H9 (cell line): ENCODE measurements at regions not wholly inside any gene's neighbourhood (a gene's known extent, or its start where the extent isn't known, plus 50 kb on each side); places are given as distances from the start of the nearest gene placed in this dataset.

Source experiments
- DNase-seq: peaks from one replicate; pipeline ENCODE4 v3.0.0-alpha.2; 2017
- H2AFZ ChIP-seq: one replicate; pipeline ENCODE4 v1.6.1; 2013; ENCODE audit warnings: mild to moderate bottlenecking, low read length, control low read depth, moderate library complexity
- H2AK5ac ChIP-seq: 2 replicates; pipeline ENCODE4 v1.6.1; 2013; ENCODE audit warnings: low read length, control low read depth, mixed read lengths; ENCODE audit not compliant: insufficient read length
- H2BK120ac ChIP-seq: one replicate; pipeline ENCODE4 v1.6.1; 2013; ENCODE audit warnings: low read depth, mild to moderate bottlenecking, low read length, control low read depth, inconsistent platforms; ENCODE audit not compliant: poor library complexity, severe bottlenecking
- H2BK12ac ChIP-seq: 2 replicates; pipeline ENCODE4 v1.6.1; 2013; ENCODE audit warnings: low read length, control low read depth, mixed read lengths, low read depth; ENCODE audit not compliant: insufficient read length
- H2BK15ac ChIP-seq: 2 replicates; pipeline ENCODE4 v1.6.1; 2013; ENCODE audit warnings: low read depth, low read length, control low read depth
- H2BK20ac ChIP-seq: one replicate; pipeline ENCODE4 v1.6.1; 2013; ENCODE audit warnings: low read depth, mild to moderate bottlenecking, low read length, control low read depth, inconsistent platforms; ENCODE audit not compliant: poor library complexity, severe bottlenecking
- H2BK5ac ChIP-seq: 2 replicates; pipeline ENCODE4 v1.6.1; 2013; ENCODE audit warnings: low read length, control low read depth, mixed read lengths; ENCODE audit not compliant: insufficient read length
- H3K14ac ChIP-seq: 2 replicates; pipeline ENCODE4 v1.6.1; 2013; ENCODE audit warnings: low read length, control low read depth; ENCODE audit not compliant: insufficient read depth
- H3K18ac ChIP-seq: 2 replicates; pipeline ENCODE4 v1.6.1; 2013; ENCODE audit warnings: low read depth, mild to moderate bottlenecking, mixed read lengths, low read length, control low read depth; ENCODE audit not compliant: insufficient read length
- H3K23ac ChIP-seq: 2 replicates; pipeline ENCODE4 v1.6.1; 2013; ENCODE audit warnings: low read length, control low read depth, mixed read lengths, low read depth; ENCODE audit not compliant: insufficient read length
- H3K23me2 ChIP-seq: 2 replicates; pipeline ENCODE4 v1.6.1; 2013; ENCODE audit warnings: low read depth, mild to moderate bottlenecking, mixed read lengths, low read length, control low read depth; ENCODE audit not compliant: insufficient read length, poor library complexity, severe bottlenecking
- H3K27ac ChIP-seq: 2 replicates; pipeline ENCODE4 v1.5.1; 2013; ENCODE audit warnings: low read length, control low read depth, mixed read lengths, low read depth; ENCODE audit not compliant: insufficient read length
- H3K27me3 ChIP-seq: 2 replicates; pipeline ENCODE4 v1.6.1; 2013; ENCODE audit warnings: low read length, control low read depth, inconsistent platforms; ENCODE audit not compliant: insufficient read depth
- H3K4ac ChIP-seq: 2 replicates; pipeline ENCODE4 v1.6.1; 2013; ENCODE audit warnings: low read depth, mild to moderate bottlenecking, control low read depth, inconsistent platforms, low read length, moderate library complexity
- H3K4me1 ChIP-seq: 2 replicates; pipeline ENCODE4 v1.6.1; 2013; ENCODE audit warnings: low read length, control low read depth, inconsistent platforms; ENCODE audit not compliant: insufficient read depth
- H3K4me2 ChIP-seq: 2 replicates; pipeline ENCODE4 v1.6.1; 2013; ENCODE audit warnings: low read length, control low read depth, mixed read lengths; ENCODE audit not compliant: insufficient read length, insufficient read depth
- H3K56ac ChIP-seq: 2 replicates; pipeline ENCODE4 v1.6.1; 2013; ENCODE audit warnings: low read depth, mild to moderate bottlenecking, mixed read lengths, low read length, control low read depth; ENCODE audit not compliant: insufficient read length
- H3K79me1 ChIP-seq: 2 replicates; pipeline ENCODE4 v1.6.1; 2013; ENCODE audit warnings: low read depth, mild to moderate bottlenecking, moderate library complexity, low read length, control low read depth, inconsistent platforms; ENCODE audit not compliant: insufficient read depth, poor library complexity, severe bottlenecking
- H3K79me2 ChIP-seq: 2 replicates; pipeline ENCODE4 v1.6.1; 2013; ENCODE audit warnings: low read length, control low read depth, inconsistent platforms; ENCODE audit not compliant: insufficient read depth
- H3K9ac ChIP-seq: 2 replicates; pipeline ENCODE4 v1.6.1; 2013; ENCODE audit warnings: low read length, control low read depth, mixed read lengths; ENCODE audit not compliant: insufficient read length; ENCODE audit errors: extremely low read depth
- H3K9me3 ChIP-seq: one replicate; pipeline ENCODE4 v1.6.1; 2013; ENCODE audit warnings: low read depth, low read length, inconsistent platforms; ENCODE audit not compliant: control insufficient read depth
- H3T11ph ChIP-seq: one replicate; pipeline ENCODE4 v1.6.1; 2013; ENCODE audit warnings: mild to moderate bottlenecking, low read length, control low read depth, inconsistent platforms
- H4K20me1 ChIP-seq: one replicate; pipeline ENCODE4 v1.6.1; 2013; ENCODE audit not compliant: control insufficient read depth, insufficient read length, insufficient read depth
- H4K5ac ChIP-seq: 2 replicates; pipeline ENCODE4 v1.6.1; 2013; ENCODE audit warnings: low read depth, mild to moderate bottlenecking, mixed read lengths, low read length, control low read depth; ENCODE audit not compliant: insufficient read length
- H4K8ac ChIP-seq: replicated peaks from 2 replicates; pipeline ENCODE4 v1.6.1; 2013; ENCODE audit warnings: low read length, control low read depth, mixed read lengths, low read depth; ENCODE audit not compliant: insufficient read length
- H4K91ac ChIP-seq: 2 replicates; pipeline ENCODE4 v1.6.1; 2013; ENCODE audit warnings: low read depth, mild to moderate bottlenecking, moderate library complexity, mixed read lengths, low read length, control low read depth; ENCODE audit not compliant: insufficient read length
- H3K27ac Mint-ChIP-seq, 3 experiments: 2 replicates in 2 of 3; 3 replicates in 1 of 3; pipeline ENCODE4 v1.8.0; 2020 to 2021; ENCODE audit warnings: mixed read lengths in 3 of 3, mild to moderate bottlenecking in 1 of 3, moderate library complexity in 1 of 3
- H3K27me3 Mint-ChIP-seq: 2 replicates; pipeline ENCODE4 v1.8.0; 2021; ENCODE audit warnings: low read depth, mild to moderate bottlenecking, moderate library complexity, mixed read lengths
- H3K36me3 Mint-ChIP-seq, 3 experiments: 2 replicates in 2 of 3; 3 replicates in 1 of 3; pipeline ENCODE4 v1.8.0; 2020 to 2021; ENCODE audit warnings: low read depth in 3 of 3, mixed read lengths in 3 of 3; ENCODE audit not compliant: insufficient read depth in 1 of 3
- H3K4me1 Mint-ChIP-seq, 2 experiments: 2 replicates each; pipeline ENCODE4 v1.8.0; 2020; ENCODE audit warnings: mixed read lengths in 2 of 2
- H3K4me3 Mint-ChIP-seq, 2 experiments: 2 replicates in 1 of 2; 3 replicates in 1 of 2; pipeline ENCODE4 v1.8.0; 2020 to 2021; ENCODE audit warnings: mild to moderate bottlenecking in 2 of 2, mixed read lengths in 2 of 2, moderate library complexity in 1 of 2
- H3K9me3 Mint-ChIP-seq, 2 experiments: 2 replicates in 1 of 2; 3 replicates in 1 of 2; pipeline ENCODE4 v1.8.0; 2020; ENCODE audit warnings: mild to moderate bottlenecking in 2 of 2, mixed read lengths in 2 of 2, moderate library complexity in 1 of 2
- WGBS: extraction: QIAGEN DNeasy Blood & Tissue Kit; methylation state at CpG from one replicate; pipeline ENCODE4 v1.1.7; 2013; ENCODE audit warnings: missing lambda C conversion rate, low lambda C conversion rate, mixed read lengths; ENCODE audit not compliant: insufficient read length; ENCODE audit errors: extremely low coverage; 5-methylcytosine and 5-hydroxymethylcytosine counted together
- TF ChIP-seq, protein P1 (sequence below): fragments of 200-600 bp; sonication (generic); conservative IDR thresholded peaks from 3 replicates; pipeline ENCODE4 v1.8.0; 2021; ENCODE audit warnings: antibody characterized with exemption, mild to moderate bottlenecking

DNA sequence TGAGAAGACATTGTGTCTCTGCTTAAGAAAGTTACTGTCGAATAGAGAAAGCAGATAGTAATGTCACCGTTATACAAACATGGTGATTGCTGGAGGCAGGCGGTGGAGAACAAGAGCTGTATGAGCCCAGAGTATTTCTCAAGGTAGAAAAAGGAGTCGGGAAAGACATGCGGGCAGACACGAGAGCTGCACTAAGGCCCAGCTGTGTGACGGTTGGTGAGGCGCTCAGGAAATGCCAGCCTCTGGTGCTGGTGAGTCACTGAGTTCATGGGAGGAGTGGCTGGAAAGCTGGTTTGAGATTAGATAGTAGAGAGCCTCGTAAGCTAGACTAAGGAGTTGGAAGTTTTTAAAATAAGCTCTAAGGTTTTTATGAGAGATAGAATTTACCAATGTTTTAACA, 390.9 kb upstream of the TRIB2 start:
- Histone ChIP-seq H3K79me2 (no peaks in the 10 kb centered on the region), H4K91ac (no peak overlapping the region), H3K23ac (no peak overlapping the region), H3K79me1 (no peaks in the 10 kb centered on the region), H3K14ac (no peak overlapping the region), H3K18ac (no peak overlapping the region), H2BK120ac (no peak overlapping the region), H3K9ac (no peak overlapping the region), H2BK20ac (no peak overlapping the region), H2BK5ac (no peak overlapping the region), H4K8ac (no peak overlapping the region), H2BK15ac (no peak overlapping the region), H3T11ph (no peak overlapping the region), H2BK12ac (no peak overlapping the region), H3K4ac (no peak overlapping the region), H2AFZ (no peak overlapping the region), H3K9me3 (no peaks in the 10 kb centered on the region), H2AK5ac (no peak overlapping the region), H3K27ac (no peak overlapping the region), H3K23me2 (no peaks in the 10 kb centered on the region), H4K20me1 (no peaks in the 10 kb centered on the region), H4K5ac (no peak overlapping the region), H3K56ac (no peak overlapping the region), H3K4me1 (no peaks in the 10 kb centered on the region), H3K27me3 (no peaks in the 10 kb centered on the region), H3K4me2 (no peak overlapping the region)
- Mint-ChIP-seq H3K4me3 (no peak overlapping the region), H3K27ac (no peak overlapping the region), H3K9me3 (no peaks in the 10 kb centered on the region), H3K27me3 (peaks cover 2% of the 10 kb centered on the region), H3K4me1 (peaks cover 0 to 4% of the 10 kb centered on the region in 2 experiments; a peak in 1 of 4 replicates), H3K36me3 (peaks cover 0 to 2% (median 0%) of the 10 kb centered on the region in 3 experiments; a peak in 1 of 7 replicates)
- TF ChIP-seq, protein P1, sequence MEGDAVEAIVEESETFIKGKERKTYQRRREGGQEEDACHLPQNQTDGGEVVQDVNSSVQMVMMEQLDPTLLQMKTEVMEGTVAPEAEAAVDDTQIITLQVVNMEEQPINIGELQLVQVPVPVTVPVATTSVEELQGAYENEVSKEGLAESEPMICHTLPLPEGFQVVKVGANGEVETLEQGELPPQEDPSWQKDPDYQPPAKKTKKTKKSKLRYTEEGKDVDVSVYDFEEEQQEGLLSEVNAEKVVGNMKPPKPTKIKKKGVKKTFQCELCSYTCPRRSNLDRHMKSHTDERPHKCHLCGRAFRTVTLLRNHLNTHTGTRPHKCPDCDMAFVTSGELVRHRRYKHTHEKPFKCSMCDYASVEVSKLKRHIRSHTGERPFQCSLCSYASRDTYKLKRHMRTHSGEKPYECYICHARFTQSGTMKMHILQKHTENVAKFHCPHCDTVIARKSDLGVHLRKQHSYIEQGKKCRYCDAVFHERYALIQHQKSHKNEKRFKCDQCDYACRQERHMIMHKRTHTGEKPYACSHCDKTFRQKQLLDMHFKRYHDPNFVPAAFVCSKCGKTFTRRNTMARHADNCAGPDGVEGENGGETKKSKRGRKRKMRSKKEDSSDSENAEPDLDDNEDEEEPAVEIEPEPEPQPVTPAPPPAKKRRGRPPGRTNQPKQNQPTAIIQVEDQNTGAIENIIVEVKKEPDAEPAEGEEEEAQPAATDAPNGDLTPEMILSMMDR: no peak
- DNase-seq: peak; percentile 29
- WGBS: no CpG with 5 or more reads among the region's 9 CpGs
